ENCODE measurements at regions not wholly inside any gene's neighbourhood (a gene's known extent, or its start where the extent isn't known, plus 50 kb on each side); places are given as distances from the start of the nearest gene placed in this dataset.

GRCh38 chr1:242629396-242629795, 104.9 kb upstream of the PLD5 start:
- no peak overlapping the region for H3K27ac ChIP-seq (ENCODE audit: low read depth, low read length, poor library complexity, severe bottlenecking)
- no peak overlapping the region for H2AFZ ChIP-seq (ENCODE audit: low read length)
- H3K9ac ChIP-seq (ENCODE audit: low read length), result no peak overlapping the region
- H3K4me1 ChIP-seq (ENCODE audit: insufficient read depth, low read length, severe bottlenecking), result no peaks in the 10 kb centered on the region
- no peak overlapping the region for H3K4me3 ChIP-seq (ENCODE audit: low read depth, low read length, poor library complexity, severe bottlenecking)
- no peaks in the 10 kb centered on the region for H3K79me2 ChIP-seq (ENCODE audit: insufficient read depth, low read length)
- no peaks in the 10 kb centered on the region for H3F3A ChIP-seq (ENCODE audit: insufficient read depth, low read length)
- no peaks in the 10 kb centered on the region for H3K36me3 ChIP-seq (ENCODE audit: insufficient read depth, low read length)
- TF ChIP-seq EZH2 (IDR thresholded peaks at IDR 0.05; ENCODE audit: borderline replicate concordance, low read length) (no peak), CTCF (IDR thresholded peaks at IDR 0.05; ENCODE audit: low read length) (no peak)
- H4K20me1 ChIP-seq (ENCODE audit: insufficient read depth, low read length), result no peaks in the 10 kb centered on the region
- no peaks in the 10 kb centered on the region for H3K27me3 ChIP-seq (ENCODE audit: insufficient read depth, low read length)
- H3K4me2 ChIP-seq (ENCODE audit: low read length), result no peak overlapping the region
- no peaks in the 10 kb centered on the region for H3K9me3 ChIP-seq (ENCODE audit: low read length)
- no peaks in the 10 kb centered on the region for H3K9me2 ChIP-seq (ENCODE audit: low read depth, low read length)

GRCh38 chr1:242623756-242624155, 99.3 kb upstream of the PLD5 start:
- H3K36me3 ChIP-seq (ENCODE audit: insufficient read depth, low read length), result no peaks in the 10 kb centered on the region
- H3K9me2 ChIP-seq (ENCODE audit: low read depth, low read length), result no peaks in the 10 kb centered on the region
- no peak overlapping the region for H3K4me3 ChIP-seq (ENCODE audit: low read depth, low read length, poor library complexity, severe bottlenecking)
- H3K27me3 ChIP-seq (ENCODE audit: insufficient read depth, low read length), result no peaks in the 10 kb centered on the region
- H2AFZ ChIP-seq (ENCODE audit: low read length), result no peak overlapping the region
- H3K9me3 ChIP-seq (ENCODE audit: low read length), result no peaks in the 10 kb centered on the region
- no peaks in the 10 kb centered on the region for H3F3A ChIP-seq (ENCODE audit: insufficient read depth, low read length)
- no peaks in the 10 kb centered on the region for H4K20me1 ChIP-seq (ENCODE audit: insufficient read depth, low read length)
- H3K79me2 ChIP-seq (ENCODE audit: insufficient read depth, low read length), result no peaks in the 10 kb centered on the region
- no peak overlapping the region for H3K4me2 ChIP-seq (ENCODE audit: low read length)
- no peak overlapping the region for H3K9ac ChIP-seq (ENCODE audit: low read length)
- no peak for TF ChIP-seq CTCF (IDR thresholded peaks at IDR 0.05; ENCODE audit: low read length)
- TF ChIP-seq EZH2 (IDR thresholded peaks at IDR 0.05; ENCODE audit: borderline replicate concordance, low read length), result no peak
- H3K4me1 ChIP-seq (ENCODE audit: insufficient read depth, low read length, severe bottlenecking), result no peaks in the 10 kb centered on the region
- H3K27ac ChIP-seq (ENCODE audit: low read depth, low read length, poor library complexity, severe bottlenecking), result no peak overlapping the region

GRCh38 chr1:242623119-242623518, 98.6 kb upstream of the PLD5 start:
- Histone ChIP-seq H3K9me2 (ENCODE audit: low read depth, low read length) (no peaks in the 10 kb centered on the region), H3K4me1 (ENCODE audit: insufficient read depth, low read length, severe bottlenecking) (no peaks in the 10 kb centered on the region), H3K36me3 (ENCODE audit: insufficient read depth, low read length) (no peaks in the 10 kb centered on the region), H3K27me3 (ENCODE audit: insufficient read depth, low read length) (no peaks in the 10 kb centered on the region), H4K20me1 (ENCODE audit: insufficient read depth, low read length) (no peaks in the 10 kb centered on the region), H3K9ac (ENCODE audit: low read length) (no peak overlapping the region), H3K9me3 (ENCODE audit: low read length) (no peaks in the 10 kb centered on the region), H3F3A (ENCODE audit: insufficient read depth, low read length) (no peaks in the 10 kb centered on the region), H3K4me3 (ENCODE audit: low read depth, low read length, poor library complexity, severe bottlenecking) (no peak overlapping the region), H2AFZ (ENCODE audit: low read length) (no peak overlapping the region), H3K79me2 (ENCODE audit: insufficient read depth, low read length) (no peaks in the 10 kb centered on the region), H3K4me2 (ENCODE audit: low read length) (no peak overlapping the region), H3K27ac (ENCODE audit: low read depth, low read length, poor library complexity, severe bottlenecking) (no peak overlapping the region)
- TF ChIP-seq CTCF (IDR thresholded peaks at IDR 0.05; ENCODE audit: low read length) (no peak), EZH2 (IDR thresholded peaks at IDR 0.05; ENCODE audit: borderline replicate concordance, low read length) (no peak)
